ENCODE measurements at regions not wholly inside any gene's neighbourhood (a gene's known extent, or its start where the extent isn't known, plus 50 kb on each side); places are given as distances from the start of the nearest gene placed in this dataset.
"Not testable (repeated sequence)": the region's sequence is repeated elsewhere in the genome, so short reads cannot be mapped to it uniquely, and the experiment has no call there.

- H3K9me3 Mint-ChIP-seq: peaks cover 0 to 6% (median 5%) of the 10 kb centered on the region in 3 donors
- H3K36me3 Mint-ChIP-seq: no peaks in the 10 kb centered on the region
- no peaks in the 10 kb centered on the region for H3K4me1 Mint-ChIP-seq
- H3K27me3 Mint-ChIP-seq: peaks cover 4% of the 10 kb centered on the region
- no peak overlapping the region for H3K4me3 Mint-ChIP-seq
- no peak overlapping the region for H3K27ac Mint-ChIP-seq
Measured at GRCh38 chr13:79614250-79614918, 133.4 kb downstream of the NDFIP2 start.

- Mint-ChIP-seq H3K36me3 (no peaks in the 10 kb centered on the region), H3K4me3 (no peak overlapping the region), H3K9me3 (peaks cover 4 to 6% (median 4%) of the 10 kb centered on the region in 3 donors), H3K27me3 (peaks cover 4% of the 10 kb centered on the region), H3K27ac (no peak overlapping the region), H3K4me1 (no peaks in the 10 kb centered on the region)
Measured at GRCh38 chr13:79612604-79613003, 131.6 kb downstream of the NDFIP2 start.

DNA sequence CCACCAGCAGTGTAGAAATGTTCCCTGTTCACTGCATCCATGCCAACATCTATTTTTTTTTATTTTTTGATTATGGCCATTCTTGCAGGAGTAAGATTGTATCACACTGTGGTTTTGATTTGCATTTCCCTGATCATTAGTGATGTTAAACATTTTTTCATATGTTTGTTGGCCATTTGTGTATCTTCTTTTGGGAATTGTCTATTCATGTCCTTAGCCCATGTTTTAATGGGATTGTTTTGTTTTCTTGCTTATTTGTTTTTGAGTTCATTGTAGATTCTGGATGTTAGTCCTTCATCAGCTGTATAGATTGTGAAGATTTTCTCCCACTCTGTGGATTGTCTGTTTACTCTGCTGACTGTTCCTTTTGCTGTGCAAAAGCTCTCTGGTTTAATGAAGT, 126.9 kb downstream of the NDFIP2 start:
- H3K36me3 Mint-ChIP-seq, H3K4me1 Mint-ChIP-seq, H3K4me3 Mint-ChIP-seq: not testable (repeated sequence)

More for the DNA sequence above, 126.9 kb downstream of the NDFIP2 start:
- not testable (repeated sequence) for H3K27me3 Mint-ChIP-seq, H3K9me3 Mint-ChIP-seq, H3K27ac Mint-ChIP-seq

Measured in IgD-negative memory B cell (primary cell).